CD14-positive monocyte (primary cell): ENCODE measurements at regions not wholly inside any gene's neighbourhood (a gene's known extent, or its start where the extent isn't known, plus 50 kb on each side); places are given as distances from the start of the nearest gene placed in this dataset.

Experiments used
- DNase-seq, 3 donors: peaks; one replicate each; pipeline ENCODE4 v3.0.0-alpha.2; 2011 to 2022
- H2AFZ ChIP-seq: 2 replicates; pipeline ENCODE4 v1.6.0; 2012; ENCODE audit warnings: mild to moderate bottlenecking, low read depth, low read length, inconsistent platforms; ENCODE audit not compliant: insufficient read depth, poor library complexity, severe bottlenecking
- H3K27ac ChIP-seq, 2 donors: 1 replicate in 1 of 2; 2 replicates in 1 of 2; pipeline ENCODE4 v1.5.1; 2012 to 2013; ENCODE audit warnings: low read length in 2 of 2, control low read depth in 1 of 2, inconsistent platforms in 1 of 2, low read depth in 1 of 2, mild to moderate bottlenecking in 1 of 2
- H3K27me3 ChIP-seq, 2 donors: one replicate each; pipeline versions ENCODE4 v1.6.0 to v1.6.1; 2011 to 2013; ENCODE audit warnings: low read length in 2 of 2; ENCODE audit not compliant: control insufficient read depth in 2 of 2, insufficient read depth in 2 of 2
- H3K36me3 ChIP-seq, 2 donors: replicated peaks in 1 of 2; 1 replicate in 1 of 2; 2 replicates in 1 of 2; pipeline versions ENCODE4 v1.5.1 to v1.6.1; 2012 to 2013; ENCODE audit warnings: low read length in 2 of 2, control low read depth in 1 of 2, inconsistent platforms in 1 of 2, mild to moderate bottlenecking in 1 of 2; ENCODE audit not compliant: insufficient read depth in 2 of 2, control insufficient read depth in 1 of 2
- H3K4me1 ChIP-seq, 2 donors: 1 replicate in 1 of 2; 2 replicates in 1 of 2; pipeline versions ENCODE4 v1.5.1 to v1.6.1; 2012 to 2013; ENCODE audit warnings: low read length in 2 of 2, control low read depth in 1 of 2, inconsistent platforms in 1 of 2, mild to moderate bottlenecking in 1 of 2, moderate library complexity in 1 of 2; ENCODE audit not compliant: insufficient read depth in 2 of 2, control insufficient read depth in 1 of 2
- H3K4me2 ChIP-seq: replicated peaks from 2 replicates; pipeline ENCODE3; 2012; ENCODE audit warnings: low read length, moderate library complexity, mild to moderate bottlenecking; ENCODE audit not compliant: poor library complexity, severe bottlenecking; ENCODE audit errors: extremely low read depth
- H3K4me3 ChIP-seq, 3 experiments: fragments of 200-600 bp in 1 of 3; sonication (generic) in 1 of 3; replicated peaks in 1 of 3; 1 replicate in 2 of 3; 2 replicates in 1 of 3; pipeline ENCODE4 v1.5.1; 2011 to 2013; ENCODE audit warnings: low read length in 3 of 3, mild to moderate bottlenecking in 3 of 3, control low read depth in 2 of 3, low read depth in 2 of 3, inconsistent platforms in 1 of 3, moderate library complexity in 1 of 3
- H3K79me2 ChIP-seq: 2 replicates; pipeline ENCODE4 v1.6.0; 2012; ENCODE audit warnings: mild to moderate bottlenecking, control low read depth, inconsistent platforms, low read length, moderate library complexity; ENCODE audit not compliant: insufficient read depth
- H3K9ac ChIP-seq: 2 replicates; pipeline ENCODE4 v1.6.0; 2017; ENCODE audit warnings: low read length, mild to moderate bottlenecking; ENCODE audit not compliant: insufficient read depth, poor library complexity, severe bottlenecking
- H3K9me3 ChIP-seq, 2 donors: replicated peaks in 1 of 2; 1 replicate in 1 of 2; 2 replicates in 1 of 2; pipeline versions ENCODE4 v1.5.1 to v1.6.1; 2012 to 2013; ENCODE audit warnings: low read length in 2 of 2, control low read depth in 1 of 2; ENCODE audit not compliant: control insufficient read depth in 1 of 2, insufficient read depth in 1 of 2
- H4K20me1 ChIP-seq: 2 replicates; pipeline ENCODE4 v1.6.0; 2012; ENCODE audit warnings: mild to moderate bottlenecking, low read length, control low read depth, moderate library complexity; ENCODE audit not compliant: insufficient read depth
- H3K27ac Mint-ChIP-seq, 7 donors: one replicate each; pipeline ENCODE4 v1.8.0; 2020; ENCODE audit warnings: mild to moderate bottlenecking in 7 of 7, mixed read lengths in 7 of 7, moderate library complexity in 6 of 7, inconsistent platforms in 2 of 7
- H3K27me3 Mint-ChIP-seq, 3 donors: one replicate each; pipeline ENCODE4 v1.8.0; 2021 to 2022; ENCODE audit warnings: low read depth in 3 of 3, mild to moderate bottlenecking in 3 of 3, mixed read lengths in 3 of 3, moderate library complexity in 3 of 3, inconsistent platforms in 1 of 3
- H3K36me3 Mint-ChIP-seq, 2 donors: one replicate each; pipeline ENCODE4 v1.8.0; 2020; ENCODE audit warnings: mixed read lengths in 2 of 2, inconsistent platforms in 1 of 2, mild to moderate bottlenecking in 1 of 2
- H3K4me1 Mint-ChIP-seq: one replicate; pipeline ENCODE4 v1.8.0; 2020; ENCODE audit warnings: mild to moderate bottlenecking, mixed read lengths
- H3K4me3 Mint-ChIP-seq, 2 donors: one replicate each; pipeline ENCODE4 v1.8.0; 2020; ENCODE audit warnings: mild to moderate bottlenecking in 2 of 2, mixed read lengths in 2 of 2, moderate library complexity in 1 of 2
- H3K9me3 Mint-ChIP-seq, 7 donors: one replicate each; pipeline ENCODE4 v1.8.0; 2020 to 2022; ENCODE audit warnings: mixed read lengths in 7 of 7, mild to moderate bottlenecking in 6 of 7, moderate library complexity in 6 of 7, inconsistent platforms in 2 of 7
- WGBS: methylation state at CpG from one replicate; pipeline ENCODE4 v1.1.5; 2013; ENCODE audit warnings: missing lambda C conversion rate; ENCODE audit not compliant: insufficient coverage; 5-methylcytosine and 5-hydroxymethylcytosine counted together
- intact Hi-C, 2 donors: fragments of 100-400 bp; cut with micrococcal nuclease; formaldehyde crosslinking; loops; one replicate each; pipeline versions ENCODE4 v1.15.0 to v1.15.1; 2023
- TF ChIP-seq, protein P1 (sequence below): fragments of 200-600 bp; IDR thresholded peaks from one replicate; pipeline ENCODE4 v1.8.0; 2022; ENCODE audit warnings: antibody characterized with exemption, mild to moderate bottlenecking

DNA sequence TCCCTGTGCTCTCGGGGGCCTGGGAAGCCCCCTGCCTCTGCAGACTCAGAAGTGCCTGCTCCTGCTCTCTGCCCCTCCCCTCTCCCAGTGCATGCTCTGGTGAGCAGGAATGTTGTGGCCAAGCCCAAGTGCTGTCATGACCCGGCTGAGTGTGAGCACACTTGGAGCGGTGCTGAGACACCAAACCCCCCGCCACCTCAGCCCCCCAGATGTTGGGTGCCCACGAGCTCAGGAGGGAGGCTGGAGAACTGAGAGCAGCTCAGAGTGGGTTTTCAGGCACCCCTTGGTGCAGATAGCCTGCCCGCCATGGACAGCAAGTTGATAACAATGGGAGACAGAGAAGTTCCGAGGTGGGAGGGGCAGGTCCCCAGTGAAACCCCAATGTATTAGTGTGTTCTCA is 477.4 kb downstream of the ACTRT1 start:
- H3K27me3 ChIP-seq, result no peaks in the 10 kb centered on the region
- intact Hi-C loops, result no loop called here
- no peak overlapping the region for H3K9ac ChIP-seq
- H3K4me3 ChIP-seq, result no peak overlapping the region
- H3K36me3 ChIP-seq, result no peaks in the 10 kb centered on the region
- Mint-ChIP-seq H3K9me3 (peaks cover 5 to 30% (median 20%) of the 10 kb centered on the region in 7 donors), H3K27me3 (peaks cover 0 to 8% (median 6%) of the 10 kb centered on the region in 3 donors), H3K36me3 (no peaks in the 10 kb centered on the region), H3K27ac (no peak overlapping the region), H3K4me3 (no peak overlapping the region), H3K4me1 (peaks cover 24% of the 10 kb centered on the region)
- no peak overlapping the region for H3K27ac ChIP-seq
- H2AFZ ChIP-seq, result no peak overlapping the region
- H3K9me3 ChIP-seq, result peaks cover 11 to 21% of the 10 kb centered on the region in 2 donors
- WGBS, result no CpG with 5 or more reads among the region's 7 CpGs
- TF ChIP-seq, protein P1, sequence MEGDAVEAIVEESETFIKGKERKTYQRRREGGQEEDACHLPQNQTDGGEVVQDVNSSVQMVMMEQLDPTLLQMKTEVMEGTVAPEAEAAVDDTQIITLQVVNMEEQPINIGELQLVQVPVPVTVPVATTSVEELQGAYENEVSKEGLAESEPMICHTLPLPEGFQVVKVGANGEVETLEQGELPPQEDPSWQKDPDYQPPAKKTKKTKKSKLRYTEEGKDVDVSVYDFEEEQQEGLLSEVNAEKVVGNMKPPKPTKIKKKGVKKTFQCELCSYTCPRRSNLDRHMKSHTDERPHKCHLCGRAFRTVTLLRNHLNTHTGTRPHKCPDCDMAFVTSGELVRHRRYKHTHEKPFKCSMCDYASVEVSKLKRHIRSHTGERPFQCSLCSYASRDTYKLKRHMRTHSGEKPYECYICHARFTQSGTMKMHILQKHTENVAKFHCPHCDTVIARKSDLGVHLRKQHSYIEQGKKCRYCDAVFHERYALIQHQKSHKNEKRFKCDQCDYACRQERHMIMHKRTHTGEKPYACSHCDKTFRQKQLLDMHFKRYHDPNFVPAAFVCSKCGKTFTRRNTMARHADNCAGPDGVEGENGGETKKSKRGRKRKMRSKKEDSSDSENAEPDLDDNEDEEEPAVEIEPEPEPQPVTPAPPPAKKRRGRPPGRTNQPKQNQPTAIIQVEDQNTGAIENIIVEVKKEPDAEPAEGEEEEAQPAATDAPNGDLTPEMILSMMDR, result no peak
- H3K4me1 ChIP-seq, result peaks cover 20 to 21% of the 10 kb centered on the region in 2 donors
- no peak for DNase-seq
- H3K79me2 ChIP-seq, result no peaks in the 10 kb centered on the region
- no peaks in the 10 kb centered on the region for H4K20me1 ChIP-seq
- no peak overlapping the region for H3K4me2 ChIP-seq

DNA sequence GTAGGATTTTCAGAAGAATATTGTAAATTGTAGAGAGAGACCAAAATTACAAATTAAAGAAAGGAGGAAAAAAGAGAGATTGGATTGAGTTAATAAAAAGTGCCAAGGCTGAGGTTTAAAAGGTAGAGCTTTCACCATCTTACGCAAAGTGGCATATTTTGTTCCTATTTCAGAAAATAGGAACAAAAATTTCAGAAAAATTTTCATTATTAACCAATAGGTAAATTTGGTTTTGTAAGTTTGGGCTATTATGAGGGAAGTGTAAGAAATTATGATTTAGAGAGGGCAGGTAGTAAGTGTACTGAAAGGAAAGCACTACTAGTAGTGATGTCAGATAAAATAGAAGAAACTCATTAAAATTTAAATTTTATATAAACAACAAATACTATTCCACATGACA is 479.7 kb downstream of the ACTRT1 start:
- H3K4me3 Mint-ChIP-seq, result peak overlapping the region; percentile 4 to 82
- peaks cover 38% of the 10 kb centered on the region for H3K4me1 Mint-ChIP-seq
- peaks cover 3 to 18% (median 14%) of the 10 kb centered on the region in 7 donors for H3K9me3 Mint-ChIP-seq
- Histone ChIP-seq H3K27me3 (no peaks in the 10 kb centered on the region), H3K4me3 (peak overlapping the region in 1 of 3 experiments; percentile 49), H2AFZ (no peak overlapping the region), H3K4me2 (peak overlapping the region; percentile 61), H3K9me3 (peaks cover 6 to 9% of the 10 kb centered on the region in 2 donors), H3K9ac (no peak overlapping the region), H4K20me1 (no peaks in the 10 kb centered on the region), H3K79me2 (no peaks in the 10 kb centered on the region), H3K4me1 (peaks cover 23 to 24% of the 10 kb centered on the region in 2 donors), H3K27ac (no peak overlapping the region), H3K36me3 (no peaks in the 10 kb centered on the region)
- DNase-seq, result peak in 2 of 3 donors; percentile 4 to 31
- peak overlapping the region in 6 of 7 donors; percentile 0 to 65 (median 14) for H3K27ac Mint-ChIP-seq
- peaks cover 0 to 8% (median 6%) of the 10 kb centered on the region in 3 donors for H3K27me3 Mint-ChIP-seq
- intact Hi-C loops, result no loop called here
- H3K36me3 Mint-ChIP-seq, result no peaks in the 10 kb centered on the region
- no CpG with 5 or more reads among the region's 1 CpG for WGBS
- TF ChIP-seq, protein P1, result no peak
